ENCODE measurements at regions not wholly inside any gene's neighbourhood (a gene's known extent, or its start where the extent isn't known, plus 50 kb on each side); places are given as distances from the start of the nearest gene placed in this dataset.
"Not testable (repeated sequence)": the region's sequence is repeated elsewhere in the genome, so short reads cannot be mapped to it uniquely, and the experiment has no call there.

GRCh38 chr6:56725254-56725653 is 82.6 kb upstream of the DST start:
- TF ChIP-seq, protein P1, sequence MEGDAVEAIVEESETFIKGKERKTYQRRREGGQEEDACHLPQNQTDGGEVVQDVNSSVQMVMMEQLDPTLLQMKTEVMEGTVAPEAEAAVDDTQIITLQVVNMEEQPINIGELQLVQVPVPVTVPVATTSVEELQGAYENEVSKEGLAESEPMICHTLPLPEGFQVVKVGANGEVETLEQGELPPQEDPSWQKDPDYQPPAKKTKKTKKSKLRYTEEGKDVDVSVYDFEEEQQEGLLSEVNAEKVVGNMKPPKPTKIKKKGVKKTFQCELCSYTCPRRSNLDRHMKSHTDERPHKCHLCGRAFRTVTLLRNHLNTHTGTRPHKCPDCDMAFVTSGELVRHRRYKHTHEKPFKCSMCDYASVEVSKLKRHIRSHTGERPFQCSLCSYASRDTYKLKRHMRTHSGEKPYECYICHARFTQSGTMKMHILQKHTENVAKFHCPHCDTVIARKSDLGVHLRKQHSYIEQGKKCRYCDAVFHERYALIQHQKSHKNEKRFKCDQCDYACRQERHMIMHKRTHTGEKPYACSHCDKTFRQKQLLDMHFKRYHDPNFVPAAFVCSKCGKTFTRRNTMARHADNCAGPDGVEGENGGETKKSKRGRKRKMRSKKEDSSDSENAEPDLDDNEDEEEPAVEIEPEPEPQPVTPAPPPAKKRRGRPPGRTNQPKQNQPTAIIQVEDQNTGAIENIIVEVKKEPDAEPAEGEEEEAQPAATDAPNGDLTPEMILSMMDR (IDR thresholded peaks at IDR 0.05; ENCODE audit: control extremely low read depth, extremely low read depth) = no peak
- Histone ChIP-seq H3K4me1 (ENCODE audit: control insufficient read depth in 5 of 5, insufficient read depth in 5 of 5, low read length in 5 of 5) (peaks cover 0 to 12% (median 7%) of the 10 kb centered on the region in 5 donors), H3K27ac (ENCODE audit: low read depth in 1 of 2, low read length in 1 of 2) (peak overlapping the region in 1 of 2 donors; percentile 59), H3K27me3 (ENCODE audit: control insufficient read depth in 3 of 3, insufficient read depth in 3 of 3, low read length in 2 of 3) (no peaks in the 10 kb centered on the region), H3K4me3 (no peak overlapping the region), H3K9me3 (ENCODE audit: control insufficient read depth in 4 of 4, insufficient read depth in 3 of 4, low read length in 3 of 4) (no peaks in the 10 kb centered on the region), H3K36me3 (ENCODE audit: control insufficient read depth in 4 of 4, insufficient read depth in 4 of 4, low read length in 4 of 4) (no peaks in the 10 kb centered on the region), H3K9ac (ENCODE audit: insufficient read depth in 1 of 2, low read length in 2 of 2) (no peak overlapping the region)
- DNase-seq (no peak), ATAC-seq (ENCODE audit: insufficient read depth, low FRiP score) (no peak)
- WGBS, 2 donors = 93 to 98% methylated on average over 2 of the region's 2 CpGs

GRCh38 chr6:56724455-56724854 is 81.8 kb upstream of the DST start:
- Histone ChIP-seq H3K36me3 (ENCODE audit: control insufficient read depth in 4 of 4, insufficient read depth in 4 of 4, low read length in 4 of 4) (no peaks in the 10 kb centered on the region), H3K27ac (ENCODE audit: low read depth in 1 of 2, low read length in 1 of 2) (peak overlapping the region in 1 of 2 donors; percentile 59), H3K27me3 (ENCODE audit: control insufficient read depth in 3 of 3, insufficient read depth in 3 of 3, low read length in 2 of 3) (no peaks in the 10 kb centered on the region), H3K9me3 (ENCODE audit: control insufficient read depth in 4 of 4, insufficient read depth in 3 of 4, low read length in 3 of 4) (no peaks in the 10 kb centered on the region), H3K4me3 (no peak overlapping the region), H3K9ac (ENCODE audit: insufficient read depth in 1 of 2, low read length in 2 of 2) (no peak overlapping the region), H3K4me1 (ENCODE audit: control insufficient read depth in 5 of 5, insufficient read depth in 5 of 5, low read length in 5 of 5) (peaks cover 0 to 11% (median 6%) of the 10 kb centered on the region in 5 donors)
- TF ChIP-seq, protein P1 (IDR thresholded peaks at IDR 0.05; ENCODE audit: control extremely low read depth, extremely low read depth) = no peak
- WGBS, 2 donors = 70 to 83% methylated on average over 2 of the region's 2 CpGs
- DNase-seq (peak in 1 of 3 donors; percentile 35), ATAC-seq (ENCODE audit: insufficient read depth, low FRiP score) (no peak)

- H3K36me3 ChIP-seq (ENCODE audit: control insufficient read depth in 4 of 4, insufficient read depth in 4 of 4, low read length in 4 of 4) = no peaks in the 10 kb centered on the region
- H3K9ac ChIP-seq (ENCODE audit: insufficient read depth in 1 of 2, low read length in 2 of 2) = no peak overlapping the region
- no peak for ATAC-seq (ENCODE audit: insufficient read depth, low FRiP score)
- no peak overlapping the region for H3K4me3 ChIP-seq
- H3K27ac ChIP-seq (ENCODE audit: low read depth in 1 of 2, low read length in 1 of 2) = peak overlapping the region in 1 of 2 donors; percentile 37
- DNase-seq = no peak
- 98 to 100% methylated on average over 13 to 25 of the region's 25 CpGs for WGBS, 2 donors
- TF ChIP-seq, protein P1 (IDR thresholded peaks at IDR 0.05; ENCODE audit: control extremely low read depth, extremely low read depth) = no peak
- H3K27me3 ChIP-seq (ENCODE audit: control insufficient read depth in 3 of 3, insufficient read depth in 3 of 3, low read length in 2 of 3) = no peaks in the 10 kb centered on the region
- no peaks in the 10 kb centered on the region for H3K9me3 ChIP-seq (ENCODE audit: control insufficient read depth in 4 of 4, insufficient read depth in 3 of 4, low read length in 3 of 4)
- peaks cover 0 to 9% (median 4%) of the 10 kb centered on the region in 5 donors for H3K4me1 ChIP-seq (ENCODE audit: control insufficient read depth in 5 of 5, insufficient read depth in 5 of 5, low read length in 5 of 5)
Observed at GRCh38 chr6:56720882-56721281, 78.2 kb upstream of the DST start.

DNA sequence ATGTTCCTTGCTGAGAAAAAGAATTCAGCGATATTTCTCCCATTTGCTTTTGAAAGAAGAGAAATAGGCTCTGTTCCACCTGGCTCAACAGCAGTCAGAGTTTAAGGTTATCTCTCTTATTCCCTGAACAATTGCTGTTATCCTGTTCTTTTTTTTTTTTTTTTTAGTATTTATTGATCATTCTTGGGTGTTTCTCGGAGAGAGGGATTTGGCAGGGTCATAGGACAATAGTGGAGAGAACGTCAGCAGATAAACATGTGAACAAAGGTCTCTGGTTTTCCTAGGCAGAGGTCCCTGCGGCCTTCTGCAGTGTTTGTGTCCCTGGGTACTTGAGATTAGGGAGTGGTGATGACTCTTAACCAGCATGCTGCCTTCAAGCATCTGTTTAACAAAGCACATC is 77.5 kb upstream of the DST start:
- H3K9me3 ChIP-seq (ENCODE audit: control insufficient read depth in 4 of 4, insufficient read depth in 3 of 4, low read length in 3 of 4); H3K36me3 ChIP-seq (ENCODE audit: control insufficient read depth in 4 of 4, insufficient read depth in 4 of 4, low read length in 4 of 4); ATAC-seq (ENCODE audit: insufficient read depth, low FRiP score); H3K9ac ChIP-seq (ENCODE audit: insufficient read depth in 1 of 2, low read length in 2 of 2); H3K4me3 ChIP-seq; H3K27me3 ChIP-seq (ENCODE audit: control insufficient read depth in 3 of 3, insufficient read depth in 3 of 3, low read length in 2 of 3); DNase-seq: not testable (repeated sequence)
- Histone ChIP-seq H3K27ac (ENCODE audit: low read depth in 1 of 2, low read length in 1 of 2) (peak overlapping the region in 1 of 2 donors; percentile 80), H3K4me1 (ENCODE audit: control insufficient read depth in 5 of 5, insufficient read depth in 5 of 5, low read length in 5 of 5) (peaks cover 0 to 15% (median 4%) of the 10 kb centered on the region in 5 donors)
- 68 to 93% methylated on average over 4 of the region's 4 CpGs for WGBS, 2 donors

GRCh38 chr6:56719315-56720058 is 76.8 kb upstream of the DST start:
- H3K9ac ChIP-seq (ENCODE audit: insufficient read depth in 1 of 2, low read length in 2 of 2); DNase-seq; H3K9me3 ChIP-seq (ENCODE audit: control insufficient read depth in 4 of 4, insufficient read depth in 3 of 4, low read length in 3 of 4); ATAC-seq (ENCODE audit: insufficient read depth, low FRiP score); H3K36me3 ChIP-seq (ENCODE audit: control insufficient read depth in 4 of 4, insufficient read depth in 4 of 4, low read length in 4 of 4); H3K27me3 ChIP-seq (ENCODE audit: control insufficient read depth in 3 of 3, insufficient read depth in 3 of 3, low read length in 2 of 3); H3K4me3 ChIP-seq: not testable (repeated sequence)
- WGBS, 2 donors = 53 to 74% methylated on average over 13 of the region's 13 CpGs
- H3K27ac ChIP-seq (ENCODE audit: low read depth in 1 of 2, low read length in 1 of 2) = peak overlapping the region in 1 of 2 donors; percentile 80
- peaks cover 0 to 20% (median 3%) of the 10 kb centered on the region in 5 donors for H3K4me1 ChIP-seq (ENCODE audit: control insufficient read depth in 5 of 5, insufficient read depth in 5 of 5, low read length in 5 of 5)
